ENCODE measurements at regions not wholly inside any gene's neighbourhood (a gene's known extent, or its start where the extent isn't known, plus 50 kb on each side); places are given as distances from the start of the nearest gene placed in this dataset.

DNA sequence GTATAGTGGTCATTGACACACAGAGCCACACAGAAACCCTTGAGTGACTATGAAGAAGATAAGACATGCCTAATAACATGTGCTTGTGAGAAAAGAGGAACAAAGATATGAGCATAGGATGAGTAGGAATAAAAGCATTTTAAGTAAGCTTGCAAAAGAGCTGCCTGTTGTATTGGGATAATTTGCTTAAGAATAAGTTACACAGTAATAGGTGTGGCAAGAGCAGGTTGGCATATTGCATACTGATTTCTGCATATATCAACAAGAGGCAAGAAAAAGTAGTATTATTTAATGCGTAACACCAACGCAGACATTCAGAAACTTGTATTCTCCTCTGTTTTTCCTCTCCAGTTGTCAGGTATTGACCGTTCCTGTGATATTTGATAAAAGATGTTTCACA is 111.5 kb upstream of the UGT8 start (continued):
- TF ChIP-seq, protein P1, sequence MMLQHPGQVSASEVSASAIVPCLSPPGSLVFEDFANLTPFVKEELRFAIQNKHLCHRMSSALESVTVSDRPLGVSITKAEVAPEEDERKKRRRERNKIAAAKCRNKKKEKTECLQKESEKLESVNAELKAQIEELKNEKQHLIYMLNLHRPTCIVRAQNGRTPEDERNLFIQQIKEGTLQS (IDR thresholded peaks at IDR 0.05; ENCODE audit: insufficient read depth, low read depth, low read length), result no peak
- no peak for TF ChIP-seq ATF2 (IDR thresholded peaks at IDR 0.05; ENCODE audit: low read length)

Data from H1 (cell line).